ENCODE measurements at regions not wholly inside any gene's neighbourhood (a gene's known extent, or its start where the extent isn't known, plus 50 kb on each side); places are given as distances from the start of the nearest gene placed in this dataset.

GRCh38 chr1:117770981-117771531, 158.4 kb downstream of the GDAP2 start:
- TF ChIP-seq CTCF (conservative IDR thresholded peaks at IDR 0.05 in 1 of 2, IDR thresholded peaks at IDR 0.05 in 1 of 2; ENCODE audit: low read depth in 1 of 2, low read length in 2 of 2) = no peak
- no peak for TF ChIP-seq EZH2 (IDR thresholded peaks at IDR 0.05; ENCODE audit: low read length, missing control alignments)
